ENCODE measurements at regions not wholly inside any gene's neighbourhood (a gene's known extent, or its start where the extent isn't known, plus 50 kb on each side); places are given as distances from the start of the nearest gene placed in this dataset.

DNA sequence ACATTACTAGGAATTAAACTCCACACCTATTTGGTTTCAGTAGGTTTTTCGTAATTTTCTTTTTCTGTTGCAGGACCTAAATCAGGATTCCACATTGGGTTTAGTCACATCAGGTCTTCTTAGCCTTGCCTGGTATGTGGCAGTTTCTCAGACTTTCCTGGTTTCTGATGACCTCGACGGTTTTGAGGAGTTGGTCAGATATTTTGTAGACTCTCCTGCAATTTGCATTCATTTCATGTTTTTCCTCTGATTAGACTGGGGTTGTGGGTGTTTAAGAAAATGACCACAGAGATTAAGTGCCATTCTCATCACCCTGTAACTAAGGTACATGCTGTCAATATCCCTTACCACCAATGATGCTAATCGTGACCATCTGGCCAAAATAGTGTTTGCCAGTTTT, 97.3 kb upstream of the ST6GAL2 start:
- peaks cover 3% of the 10 kb centered on the region; the same call in 1 of the 2 replicates for H3K27me3 ChIP-seq (ENCODE audit: control insufficient read depth, insufficient read depth, low read length)
- DNase-seq (ENCODE audit: low read depth), result no peak
- TF ChIP-seq CTCF (IDR thresholded peaks at IDR 0.05; ENCODE audit: insufficient read depth, low read depth, low read length), result no peak
- H3K36me3 ChIP-seq (ENCODE audit: control insufficient read depth, insufficient read depth, low read length), result no peaks in the 10 kb centered on the region
- ChIA-PET CTCF (no interaction called here), POLR2A (no interaction called here)
- H3K4me3 ChIP-seq (ENCODE audit: low read depth, low read length), result no peak overlapping the region

DNA sequence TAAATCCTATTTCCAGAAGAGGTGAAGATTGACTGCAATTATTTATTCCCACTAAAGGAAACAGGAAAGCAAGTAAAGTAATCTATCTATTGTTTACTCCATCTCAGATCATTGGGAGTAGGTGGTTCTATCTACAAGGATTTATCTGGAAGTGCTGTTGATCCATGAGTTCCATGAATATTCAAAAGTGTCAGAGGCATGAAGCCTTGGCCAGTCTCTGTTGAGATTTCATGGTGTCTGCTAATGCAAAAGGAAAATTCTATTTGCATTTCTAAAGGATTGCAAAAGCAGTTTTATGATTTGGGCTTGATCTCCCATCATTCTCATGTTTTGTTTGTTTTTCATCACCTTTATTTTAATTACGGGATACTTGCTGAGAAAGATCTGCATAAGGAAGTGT, 102.4 kb upstream of the ST6GAL2 start:
- ChIA-PET POLR2A (no interaction called here), CTCF (no interaction called here)
- H3K36me3 ChIP-seq (ENCODE audit: control insufficient read depth, insufficient read depth, low read length), result no peaks in the 10 kb centered on the region
- no peak for DNase-seq (ENCODE audit: low read depth)
- peaks cover 3% of the 10 kb centered on the region for H3K27me3 ChIP-seq (ENCODE audit: control insufficient read depth, insufficient read depth, low read length)
- H3K4me3 ChIP-seq (ENCODE audit: low read depth, low read length), result no peak overlapping the region
- TF ChIP-seq CTCF (IDR thresholded peaks at IDR 0.05; ENCODE audit: insufficient read depth, low read depth, low read length), result no peak

GRCh38 chr2:106990297-106990696, 104.3 kb upstream of the ST6GAL2 start:
- H3K36me3 ChIP-seq (ENCODE audit: control insufficient read depth, insufficient read depth, low read length), result no peaks in the 10 kb centered on the region
- TF ChIP-seq CTCF (IDR thresholded peaks at IDR 0.05; ENCODE audit: insufficient read depth, low read depth, low read length), result no peak
- H3K4me3 ChIP-seq (ENCODE audit: low read depth, low read length), result no peak overlapping the region
- ChIA-PET CTCF (no interaction called here), POLR2A (no interaction called here)
- peaks cover 7% of the 10 kb centered on the region for H3K27me3 ChIP-seq (ENCODE audit: control insufficient read depth, insufficient read depth, low read length)
- DNase-seq (ENCODE audit: low read depth), result peak; percentile 77

DNA sequence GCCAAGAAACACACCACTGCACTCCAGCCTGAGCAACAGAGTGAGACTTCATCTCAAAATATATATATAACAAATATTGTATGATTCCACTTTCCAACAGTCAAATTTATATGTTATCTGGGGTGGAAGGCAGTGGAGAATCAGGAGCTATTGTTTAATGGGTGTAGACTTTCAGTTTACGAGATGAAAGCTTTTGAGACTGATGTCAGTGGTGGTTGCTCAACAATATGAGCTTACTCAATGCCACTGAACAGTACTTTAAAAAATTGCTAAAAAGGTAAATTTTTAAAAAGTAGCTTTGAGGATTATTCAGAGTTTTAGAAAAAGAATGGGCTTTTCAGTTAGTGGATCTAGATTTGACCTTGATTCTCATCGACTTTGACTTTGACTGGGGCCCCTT, 105.9 kb upstream of the ST6GAL2 start:
- peaks cover 15% of the 10 kb centered on the region for H3K27me3 ChIP-seq (ENCODE audit: control insufficient read depth, insufficient read depth, low read length)
- TF ChIP-seq CTCF (IDR thresholded peaks at IDR 0.05; ENCODE audit: insufficient read depth, low read depth, low read length), result no peak
- no peak for DNase-seq (ENCODE audit: low read depth)
- CTCF ChIA-PET, result interaction anchor here (0.6 to 1.2 kb wide), 3 partner anchors 10 to 45 kb away, joined by 3 read pairs; no protein-coding TSS in a partner anchor
- POLR2A ChIA-PET, result no interaction called here
- no peak overlapping the region for H3K4me3 ChIP-seq (ENCODE audit: low read depth, low read length)
- H3K36me3 ChIP-seq (ENCODE audit: control insufficient read depth, insufficient read depth, low read length), result no peaks in the 10 kb centered on the region

GRCh38 chr2:106995556-106995955, 109.6 kb upstream of the ST6GAL2 start:
- no peaks in the 10 kb centered on the region for H3K36me3 ChIP-seq (ENCODE audit: control insufficient read depth, insufficient read depth, low read length)
- DNase-seq (ENCODE audit: low read depth), result no peak
- peaks cover 32% of the 10 kb centered on the region for H3K27me3 ChIP-seq (ENCODE audit: control insufficient read depth, insufficient read depth, low read length)
- no peak for TF ChIP-seq CTCF (IDR thresholded peaks at IDR 0.05; ENCODE audit: insufficient read depth, low read depth, low read length)
- ChIA-PET CTCF (no interaction called here), POLR2A (no interaction called here)
- H3K4me3 ChIP-seq (ENCODE audit: low read depth, low read length), result no peak overlapping the region
